ENCODE measurements at regions not wholly inside any gene's neighbourhood (a gene's known extent, or its start where the extent isn't known, plus 50 kb on each side); places are given as distances from the start of the nearest gene placed in this dataset.

- TF ChIP-seq POLR2A (IDR thresholded peaks at IDR 0.05) (no peak), CTCF (IDR thresholded peaks at IDR 0.05) (no peak)
Observed at GRCh38 chr7:46534664-46535588, 613.9 kb upstream of the IGFBP3 start.
